AG08396 (cell line): ENCODE measurements at regions not wholly inside any gene's neighbourhood (a gene's known extent, or its start where the extent isn't known, plus 50 kb on each side); places are given as distances from the start of the nearest gene placed in this dataset.
"Not testable (repeated sequence)": the region's sequence is repeated elsewhere in the genome, so short reads cannot be mapped to it uniquely, and the experiment has no call there.

ENCODE experiments used
- DNase-seq: peaks from one replicate; pipeline ENCODE4 v3.0.0; 2012; ENCODE audit warnings: low spot score, mixed read lengths

DNA sequence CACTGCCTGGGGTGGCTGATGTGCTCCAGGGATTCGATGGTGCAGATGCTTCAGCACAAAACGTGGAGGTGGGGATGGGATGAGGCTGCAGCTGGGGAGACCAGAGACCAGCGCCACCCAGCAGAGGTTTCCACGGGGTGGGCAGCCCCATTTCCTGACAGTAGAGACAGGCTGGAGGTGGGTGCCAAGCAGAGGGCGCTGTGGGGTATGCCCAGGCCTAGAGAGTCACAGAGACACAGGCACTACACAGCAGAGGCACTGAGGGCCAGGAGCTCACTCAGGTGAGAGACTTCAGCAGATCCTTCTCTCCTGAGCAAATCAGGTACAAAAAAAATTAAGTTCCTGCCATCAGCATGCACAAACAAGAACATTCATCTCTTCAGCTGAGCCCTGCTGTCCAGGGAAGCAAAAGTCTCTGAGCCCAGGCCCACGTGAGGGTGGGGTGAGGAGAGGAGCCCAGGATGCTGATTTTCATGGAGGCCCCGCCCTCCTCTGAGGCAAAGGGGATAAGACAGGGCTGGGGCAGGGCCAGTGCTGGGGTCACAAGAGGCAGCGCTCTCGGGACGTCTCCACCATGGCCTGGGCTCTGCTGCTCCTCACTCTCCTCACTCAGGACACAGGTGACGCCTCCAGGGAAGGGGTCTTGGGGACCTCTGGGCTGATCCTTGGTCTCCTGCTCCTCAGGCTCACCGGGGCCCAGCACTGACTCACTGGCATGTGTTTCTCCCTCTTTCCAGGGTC lies 53.1 kb downstream of the GGTLC2 start:
- no peak for DNase-seq

DNA sequence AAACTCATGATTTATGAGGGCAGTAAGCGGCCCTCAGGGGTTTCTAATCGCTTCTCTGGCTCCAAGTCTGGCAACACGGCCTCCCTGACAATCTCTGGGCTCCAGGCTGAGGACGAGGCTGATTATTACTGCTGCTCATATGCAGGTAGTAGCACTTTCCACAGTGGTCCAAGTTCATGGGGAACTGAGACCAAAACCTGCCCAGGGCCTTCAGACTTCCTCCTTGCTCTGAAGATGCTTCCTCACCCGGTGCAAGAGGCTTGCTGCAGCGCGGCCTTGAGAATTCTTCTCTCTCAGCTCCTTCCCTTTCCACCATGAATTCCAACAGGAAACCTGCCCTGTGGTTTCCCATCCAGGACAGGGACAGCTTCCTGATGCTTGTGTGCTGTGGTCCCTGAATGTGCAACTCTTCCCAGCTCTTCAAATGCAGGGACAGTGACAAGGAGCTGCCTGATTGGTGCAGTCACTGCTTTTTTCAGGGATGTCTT lies 53.9 kb downstream of the GGTLC2 start:
- no peak for DNase-seq

GRCh38 chr22:22700631-22701030 lies 56.2 kb downstream of the GGTLC2 start:
- DNase-seq = no peak

DNA sequence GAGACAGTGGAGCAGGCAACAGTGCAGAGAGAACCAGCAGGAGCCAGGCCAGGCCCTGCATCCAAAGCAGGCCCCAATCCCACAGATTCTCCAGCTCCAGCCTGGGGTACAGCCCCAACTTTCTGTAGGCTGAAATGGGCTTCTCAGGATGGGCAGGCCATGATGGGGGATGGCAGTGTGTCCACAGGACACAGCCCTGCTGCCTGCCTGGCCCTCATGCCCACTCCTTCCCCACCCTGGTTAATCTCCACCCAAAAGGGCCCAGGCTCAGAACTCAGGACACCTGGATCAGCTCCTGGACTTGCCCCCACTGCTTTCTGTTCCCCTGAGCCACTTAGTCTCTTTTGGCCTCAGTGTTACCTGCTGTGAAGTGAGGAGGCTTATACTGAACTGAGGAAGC lies 57.1 kb downstream of the GGTLC2 start:
- DNase-seq = not testable (repeated sequence)

DNA sequence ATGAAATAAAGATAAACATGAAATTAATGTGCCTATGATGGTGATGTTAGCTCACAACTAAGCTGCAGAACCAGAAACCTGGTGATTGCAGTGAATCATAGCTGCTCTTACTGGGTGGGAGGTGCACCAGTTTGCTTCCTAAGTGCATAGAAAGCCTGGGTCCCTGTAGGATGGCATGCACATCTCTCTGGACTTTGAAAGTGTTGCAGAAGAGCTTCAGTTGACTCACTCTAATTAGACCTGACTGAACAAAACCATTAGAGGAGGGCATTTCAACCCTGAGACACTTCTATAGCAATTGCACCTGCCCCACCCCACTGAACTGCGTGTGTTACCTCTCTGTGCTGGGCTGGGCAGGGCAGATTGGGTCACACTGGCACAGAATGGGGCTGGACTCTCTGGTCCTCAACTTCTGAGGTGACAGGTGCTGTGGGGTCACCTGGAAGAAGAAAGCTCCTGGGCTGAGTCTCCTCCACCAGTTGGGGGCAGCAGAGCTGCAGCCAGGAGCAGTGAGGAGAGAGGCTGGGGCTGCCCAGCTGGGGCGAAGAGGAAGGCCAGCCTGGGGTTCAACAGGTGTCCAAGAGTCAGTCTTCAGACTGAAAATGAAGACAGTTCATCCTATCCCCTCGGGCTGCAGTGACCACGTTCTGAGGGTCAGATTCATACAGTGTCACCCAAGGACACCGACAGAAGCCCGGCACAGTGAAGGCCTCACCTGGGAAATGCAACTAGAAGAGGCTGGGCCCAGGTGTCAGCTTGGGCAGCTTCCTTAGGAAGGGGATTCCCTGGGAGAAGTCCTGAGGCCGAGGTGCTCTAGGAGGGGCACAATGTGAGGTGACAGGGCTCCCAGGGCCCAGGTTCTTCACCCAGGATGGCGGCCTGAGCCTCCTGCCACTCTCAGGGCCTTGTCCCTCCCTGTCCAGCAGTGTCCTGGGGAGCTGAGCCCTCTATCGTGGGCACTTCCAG lies 58.1 kb downstream of the GGTLC2 start:
- DNase-seq = no peak

GRCh38 chr22:22703203-22703570 lies 58.8 kb downstream of the GGTLC2 start:
- no peak for DNase-seq

DNA sequence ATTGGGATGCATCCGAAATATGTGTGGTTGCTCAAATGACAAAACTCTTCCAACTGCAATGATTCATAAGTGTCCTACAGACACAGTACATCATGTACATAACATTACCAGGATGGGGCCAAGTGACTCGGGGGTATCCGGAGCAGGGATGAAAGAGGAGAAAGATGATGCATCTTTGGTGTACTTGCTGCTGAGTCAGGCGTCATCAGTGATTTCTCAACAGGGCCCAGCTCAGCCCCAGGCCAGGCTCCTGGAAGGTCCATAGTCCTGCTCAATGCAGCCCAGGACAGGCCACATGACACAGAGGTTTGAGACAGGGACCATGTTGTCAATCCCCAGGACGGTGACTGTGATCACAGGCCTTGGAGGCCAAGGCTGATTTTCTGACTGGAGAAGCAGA lies 59.3 kb downstream of the GGTLC2 start:
- no peak for DNase-seq

GRCh38 chr22:22704156-22704946 lies 59.9 kb downstream of the GGTLC2 start:
- no peak for DNase-seq

DNA sequence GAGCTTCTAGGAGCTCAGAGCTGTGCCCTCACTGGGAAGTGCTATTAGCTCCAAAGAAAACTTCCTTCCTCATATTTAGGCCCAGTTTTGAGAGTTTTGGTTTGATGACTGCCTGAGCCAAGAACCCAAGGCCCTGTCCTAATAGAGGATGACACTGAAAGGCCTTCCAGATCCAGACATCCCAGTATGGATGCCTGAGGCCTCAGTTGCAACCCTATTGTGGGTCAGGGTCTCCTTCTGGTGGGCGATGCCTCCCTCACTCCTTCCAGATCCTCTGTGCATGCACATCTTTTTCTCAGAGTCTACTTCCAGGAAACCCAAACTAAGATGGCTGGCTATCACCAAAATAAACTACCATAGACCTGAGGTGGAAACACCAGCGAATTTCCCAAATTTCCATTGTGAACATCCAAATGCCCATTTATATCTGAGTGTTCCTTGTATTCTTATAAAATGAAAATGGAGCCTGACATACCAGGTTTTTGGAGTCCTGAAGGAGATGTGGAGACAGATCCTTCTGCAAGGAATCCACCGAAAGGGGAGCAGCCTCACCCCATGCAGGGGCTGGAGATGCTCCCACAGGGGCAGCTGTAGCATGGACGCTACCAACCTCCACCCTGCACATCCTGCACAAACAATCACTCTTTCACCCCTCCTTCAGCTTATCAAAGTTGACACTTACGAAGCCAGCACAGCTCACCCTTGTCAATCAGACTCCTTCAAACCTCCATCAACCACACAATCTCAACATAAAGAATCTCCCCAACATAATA lies 61.1 kb downstream of the GGTLC2 start:
- no peak for DNase-seq

DNA sequence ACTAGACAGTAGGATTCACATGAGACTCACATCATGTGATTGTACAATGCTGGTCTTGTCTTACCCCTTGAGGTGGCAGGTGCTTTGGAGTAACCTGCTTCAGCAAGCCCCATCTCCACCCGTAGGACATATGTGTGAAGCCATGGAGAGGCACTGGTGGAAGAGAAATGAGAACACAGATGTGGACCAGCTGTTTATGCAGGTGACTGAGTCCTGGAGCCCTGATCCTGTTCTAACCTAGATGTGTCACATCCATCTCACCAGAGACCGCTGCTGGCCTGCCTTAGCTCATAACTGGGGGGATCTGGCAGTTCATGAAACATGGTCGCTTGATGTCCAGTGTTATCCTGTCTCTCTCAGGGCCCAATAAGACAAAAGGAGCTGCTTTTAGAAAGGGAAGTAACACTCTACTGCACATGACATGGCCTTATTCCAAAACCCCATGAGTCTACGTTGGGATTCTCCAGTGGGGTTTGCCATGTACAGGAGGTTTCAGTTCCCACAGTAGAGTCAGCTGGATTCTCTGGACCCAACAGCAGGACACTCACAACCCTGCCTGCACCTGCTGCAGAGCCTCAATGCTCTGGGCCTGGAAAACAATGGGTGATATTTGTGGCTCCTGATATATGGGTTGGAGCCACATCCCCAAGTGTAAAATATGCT lies 62.0 kb downstream of the GGTLC2 start:
- DNase-seq = no peak

DNA sequence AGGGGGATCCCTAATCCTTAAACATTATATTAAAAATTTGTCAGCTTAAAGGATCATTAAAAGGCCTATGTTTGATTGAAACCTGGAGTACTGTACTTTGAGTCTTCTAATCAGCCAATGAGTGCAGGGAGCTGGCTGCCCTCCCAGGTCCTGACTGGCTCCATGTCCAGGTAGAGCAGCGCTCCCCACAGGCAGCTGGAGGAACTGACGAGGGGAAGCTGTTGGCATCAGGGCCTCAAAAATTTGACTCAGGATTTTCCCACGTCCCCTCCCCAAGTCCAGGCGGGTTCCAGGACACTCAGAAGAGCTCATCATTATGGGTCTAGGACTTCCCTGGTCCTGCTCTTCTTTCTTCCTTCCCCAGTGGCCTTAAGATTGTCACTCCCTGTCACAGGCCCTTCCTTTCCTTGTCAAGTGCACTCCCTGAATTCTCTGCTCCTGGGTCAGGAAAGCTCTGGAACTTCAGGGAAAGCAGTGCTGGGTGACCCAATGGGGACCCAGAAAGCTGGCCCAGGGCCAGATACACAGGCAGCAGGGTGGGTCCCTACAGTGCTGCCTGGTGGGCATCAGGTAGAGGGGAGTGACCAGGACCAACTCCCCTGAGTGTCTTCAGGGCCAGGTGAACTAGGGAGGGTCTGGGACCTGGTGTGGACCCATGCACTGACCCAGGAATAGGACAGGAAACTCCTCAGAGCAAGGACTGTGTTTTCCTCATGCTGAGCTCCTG lies 65.5 kb downstream of the GGTLC2 start:
- no peak for DNase-seq

DNA sequence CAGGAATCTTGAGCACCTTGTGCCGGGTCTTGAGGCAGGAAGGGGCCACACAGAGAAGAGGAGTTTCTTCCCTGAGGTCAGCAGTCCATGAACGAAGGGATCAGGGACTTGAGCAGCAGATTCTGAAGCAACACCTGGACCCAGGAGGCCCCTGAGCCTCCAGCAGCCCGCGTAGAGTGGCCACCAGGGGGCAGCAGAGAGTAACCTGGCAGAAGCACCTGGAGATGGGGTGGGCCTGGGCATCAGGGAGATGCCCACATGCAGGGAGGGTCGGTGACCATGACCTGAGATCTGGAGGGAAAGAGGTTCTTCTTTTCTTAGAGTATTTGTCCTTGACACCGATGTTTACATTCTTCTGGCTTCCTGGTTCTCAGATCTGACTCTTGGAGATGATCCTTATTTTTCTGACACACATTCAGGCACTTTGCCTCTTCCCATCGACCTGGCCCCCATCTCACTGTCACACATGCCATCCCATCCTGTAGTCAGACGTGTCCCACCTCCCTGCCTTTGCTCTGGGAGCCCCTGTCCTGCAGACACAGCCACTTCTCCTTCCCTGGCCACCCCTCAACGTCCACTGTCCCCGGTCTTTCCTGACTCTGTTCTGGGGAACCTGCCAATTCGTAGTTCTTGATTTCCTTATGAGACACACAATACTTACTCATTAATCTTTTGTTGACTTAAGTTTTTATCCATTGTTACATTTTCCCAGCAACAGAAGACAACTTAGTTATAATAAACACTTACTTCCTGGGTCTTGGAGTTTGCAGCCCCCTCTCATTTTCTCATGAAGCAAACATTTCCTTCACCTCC lies 66.5 kb downstream of the GGTLC2 start:
- DNase-seq = peak; percentile 51

- DNase-seq = no peak
Observed at GRCh38 chr22:22711532-22711913, 67.1 kb downstream of the GGTLC2 start.

GRCh38 chr22:22712092-22712658 lies 67.8 kb downstream of the GGTLC2 start:
- DNase-seq = no peak

- no peak for DNase-seq
Observed at GRCh38 chr22:22712666-22713365, 68.4 kb downstream of the GGTLC2 start.

DNA sequence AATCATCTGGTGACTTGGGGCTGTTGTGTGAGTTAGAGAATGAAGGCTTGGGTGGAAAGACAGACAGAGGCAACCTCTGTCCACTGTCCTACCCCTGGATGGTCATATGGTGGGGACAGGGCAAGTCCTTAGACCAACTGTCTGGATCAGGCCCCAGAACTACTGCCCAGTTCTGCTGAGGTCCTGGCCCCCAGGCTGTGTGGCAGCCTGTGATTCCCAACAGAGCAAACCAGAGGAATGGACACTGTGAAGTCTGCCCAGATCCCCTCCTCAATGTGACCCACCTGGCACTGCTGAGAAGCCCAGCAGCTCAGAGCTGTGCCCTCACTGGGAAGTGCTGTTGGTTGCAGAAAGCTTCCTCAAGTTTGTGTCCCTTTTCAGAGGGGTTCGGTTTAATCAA lies 69.0 kb downstream of the GGTLC2 start:
- DNase-seq = no peak

DNA sequence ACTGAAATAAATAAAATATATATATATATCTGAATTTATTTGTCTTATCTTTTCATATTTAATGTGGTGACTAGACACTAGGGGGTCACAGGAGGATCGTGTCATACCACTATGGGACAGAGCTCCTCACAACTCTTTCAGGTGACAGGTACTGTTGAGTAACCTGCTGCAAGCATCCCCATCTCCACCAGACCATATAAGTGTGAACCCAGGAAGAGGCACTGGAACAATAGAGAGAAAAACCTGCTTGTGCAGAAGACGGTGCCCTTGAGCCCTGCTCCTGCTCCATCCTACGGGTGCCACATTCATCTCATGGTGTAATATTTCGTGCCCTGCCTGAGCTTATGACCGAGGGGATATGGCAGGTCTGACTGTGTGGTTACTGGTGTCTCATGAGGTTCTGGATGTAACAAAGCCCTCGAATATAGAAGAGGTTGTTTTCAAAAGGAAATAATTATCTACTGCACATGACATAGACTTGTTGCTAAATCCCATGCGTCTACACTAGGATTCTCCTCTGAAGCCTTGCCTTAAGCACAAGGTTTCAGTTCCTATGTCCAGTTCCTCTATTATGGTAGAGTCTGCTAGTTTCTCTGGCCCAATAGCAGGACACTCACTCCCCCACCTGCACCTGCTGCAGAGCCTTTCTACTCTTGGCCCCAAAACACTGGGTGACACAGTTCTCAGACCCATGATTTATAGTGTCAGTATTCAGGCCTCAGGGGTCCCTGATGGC lies 70.4 kb downstream of the GGTLC2 start:
- no peak for DNase-seq
